HG03342 (cell line): ENCODE measurements at regions not wholly inside any gene's neighbourhood (a gene's known extent, or its start where the extent isn't known, plus 50 kb on each side); places are given as distances from the start of the nearest gene placed in this dataset.

Source experiments
- ATAC-seq: cut with Tn5 transposase; IDR thresholded peaks from one replicate; pipeline ENCODE4 v1.9.1; 2021; ENCODE audit warnings: mild to moderate bottlenecking, moderate library complexity; ENCODE audit not compliant: unreplicated experiment

- no peak for ATAC-seq
Observed at GRCh38 chr13:97134364-97135095, 87.6 kb upstream of the MBNL2 start.

GRCh38 chr13:97135883-97136282, 86.2 kb upstream of the MBNL2 start:
- no peak for ATAC-seq

- no peak for ATAC-seq
Observed at GRCh38 chr13:97136418-97136817, 85.7 kb upstream of the MBNL2 start.

- no peak for ATAC-seq
Observed at GRCh38 chr13:97139691-97140090, 82.4 kb upstream of the MBNL2 start.

GRCh38 chr13:97140131-97140530, 82.0 kb upstream of the MBNL2 start:
- no peak for ATAC-seq

- ATAC-seq: no peak
Observed at GRCh38 chr13:97140611-97141010, 81.5 kb upstream of the MBNL2 start.

DNA sequence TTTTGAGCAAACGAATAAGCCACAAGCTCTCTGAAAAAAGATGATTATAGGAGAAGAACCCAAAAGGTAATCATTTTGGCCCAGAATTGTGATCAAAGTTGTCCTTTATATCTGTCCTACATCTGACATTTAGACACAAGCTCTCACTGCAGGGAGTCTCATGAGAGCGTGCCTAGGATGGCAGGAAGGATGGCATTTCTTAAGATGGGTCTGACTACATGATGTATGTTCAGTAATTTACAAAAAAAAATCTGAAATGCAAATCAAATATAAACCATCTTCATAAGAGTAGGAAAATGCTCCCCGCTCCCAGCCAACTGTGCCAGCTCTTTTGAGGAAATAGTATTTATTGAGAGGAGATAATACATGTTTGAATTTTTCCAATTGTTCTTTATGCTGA, 81.0 kb upstream of the MBNL2 start:
- ATAC-seq: no peak

- ATAC-seq: peak; percentile 98
Observed at GRCh38 chr13:97141564-97142005, 80.5 kb upstream of the MBNL2 start.

DNA sequence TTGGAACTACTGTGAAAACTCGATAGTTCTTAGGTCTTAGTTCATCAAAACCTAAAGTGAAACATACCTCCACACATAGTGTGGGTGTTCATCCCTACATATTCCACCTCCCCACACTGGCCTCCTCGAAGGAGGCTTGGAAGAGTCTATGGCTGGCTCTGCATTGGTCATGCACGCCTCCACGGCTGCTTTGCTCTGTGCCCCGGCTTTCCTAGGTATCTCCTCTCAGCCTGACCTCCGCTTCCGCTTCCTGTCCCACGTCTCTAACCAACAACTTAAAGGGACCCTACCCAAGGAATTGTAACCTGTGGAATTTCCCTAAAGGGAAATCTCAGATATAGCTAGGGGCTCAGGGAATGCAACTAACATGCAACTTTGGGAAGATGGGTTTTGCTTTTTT, 79.7 kb upstream of the MBNL2 start:
- ATAC-seq: peak; percentile 49

- ATAC-seq: no peak
Observed at GRCh38 chr13:97145057-97145456, 77.1 kb upstream of the MBNL2 start.

DNA sequence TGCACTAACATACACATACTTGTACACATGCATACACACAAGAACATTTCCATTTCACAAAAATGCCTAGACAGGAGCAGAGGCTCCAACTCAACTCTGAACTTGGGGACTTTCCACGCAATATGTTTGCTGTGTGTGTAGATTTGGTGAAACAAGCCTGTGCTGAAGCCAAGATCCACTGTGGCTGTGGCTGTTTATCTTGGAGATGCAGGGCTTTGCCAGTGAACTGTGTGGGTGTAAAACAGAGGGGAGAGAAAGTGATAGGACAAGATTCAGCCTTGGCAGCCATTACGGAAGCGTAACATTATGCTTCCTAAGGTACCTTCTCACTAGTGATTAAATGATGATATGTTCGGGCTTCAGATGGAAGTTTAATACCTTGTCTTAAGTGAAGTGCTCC, 73.2 kb upstream of the MBNL2 start:
- no peak for ATAC-seq

GRCh38 chr13:97160421-97160820, 61.7 kb upstream of the MBNL2 start:
- ATAC-seq: no peak

DNA sequence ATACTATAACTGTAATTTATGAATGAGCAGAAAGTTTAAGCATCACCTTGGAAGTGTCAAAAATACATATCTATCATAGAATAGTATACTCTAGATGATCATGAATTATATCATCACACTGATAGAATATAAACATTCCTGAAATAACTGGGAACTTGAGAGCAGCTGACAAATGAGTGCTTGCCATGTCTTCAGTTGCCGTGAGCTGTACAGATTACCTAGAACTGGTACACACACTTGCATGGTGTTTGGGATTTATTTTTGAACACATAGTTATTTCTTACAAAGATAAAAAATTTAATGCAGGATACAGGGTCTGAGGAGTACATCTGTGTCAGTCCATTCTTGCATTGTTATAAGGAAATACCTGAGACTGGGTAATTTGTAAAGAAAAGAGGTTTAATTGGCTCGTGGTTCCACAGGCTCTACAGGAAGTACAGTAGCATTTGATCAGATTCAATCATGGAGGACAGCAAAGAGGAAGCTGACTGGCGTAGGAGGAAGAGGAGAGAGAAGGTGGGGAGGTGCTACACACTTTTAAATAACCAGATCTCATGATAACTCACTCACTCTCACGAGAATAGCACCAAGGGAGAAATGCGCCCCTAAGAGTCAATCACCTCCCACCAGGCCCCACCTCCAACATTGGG, 60.4 kb upstream of the MBNL2 start:
- ATAC-seq: no peak

DNA sequence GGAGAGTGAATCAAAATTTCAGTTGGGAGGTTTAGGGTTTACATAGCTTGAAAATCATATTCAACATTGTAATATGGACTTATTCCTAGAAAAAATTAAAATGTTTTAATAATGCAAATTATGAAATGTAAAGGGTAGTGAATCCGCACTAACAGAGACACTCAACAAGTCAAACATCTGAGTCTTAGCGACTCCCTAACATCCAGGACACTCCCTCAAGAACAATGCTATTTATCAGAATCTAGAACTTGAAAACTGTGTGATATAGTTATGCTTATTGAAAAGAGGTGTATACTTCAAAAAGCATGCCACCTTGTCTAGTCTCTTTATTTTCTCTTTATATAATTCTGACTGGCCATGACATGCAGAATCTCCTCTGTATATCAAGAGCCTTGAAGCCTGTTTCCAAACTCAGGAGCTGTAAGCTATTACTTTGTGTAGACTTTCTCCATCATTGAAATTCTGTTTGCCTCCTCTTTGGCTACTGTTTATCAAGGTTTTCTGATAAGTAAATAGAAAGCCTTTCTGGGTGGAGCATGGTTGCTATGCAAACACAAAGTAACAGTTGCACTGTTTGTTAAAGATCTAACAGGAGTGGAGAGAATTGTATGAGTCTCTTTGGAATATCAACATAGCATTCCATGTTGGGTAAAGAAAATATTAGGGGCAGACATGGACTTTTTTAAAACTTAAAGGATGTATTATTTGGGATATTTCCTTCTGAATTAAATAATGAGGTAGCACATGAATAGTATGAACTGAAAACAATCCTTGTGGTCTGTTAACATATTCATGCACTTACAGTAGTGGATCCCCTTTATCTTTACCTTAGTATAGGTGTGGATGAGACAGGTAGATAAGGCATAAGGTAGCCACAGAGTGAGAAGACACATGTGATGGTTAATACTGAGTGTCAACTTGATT, 56.4 kb upstream of the MBNL2 start:
- ATAC-seq: no peak

DNA sequence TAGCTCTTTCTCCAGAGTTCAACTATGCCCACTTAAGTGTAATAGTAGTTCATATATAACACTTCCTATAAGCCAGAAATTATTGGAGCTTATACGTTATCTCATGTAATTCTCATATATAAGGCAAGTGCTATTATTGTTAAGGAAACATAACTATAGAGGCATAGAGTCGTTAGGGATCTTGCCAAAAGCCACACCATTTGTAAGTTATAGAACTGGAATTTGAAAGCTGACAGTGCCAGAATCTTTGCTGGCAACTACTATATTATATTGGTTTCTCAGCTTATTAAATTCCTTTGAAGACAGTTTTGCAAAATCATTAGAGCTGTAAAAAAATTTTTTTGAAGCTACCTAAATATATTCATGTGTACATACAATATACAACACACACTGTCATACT, 51.0 kb upstream of the MBNL2 start:
- ATAC-seq: no peak
